ENCODE measurements at regions not wholly inside any gene's neighbourhood (a gene's known extent, or its start where the extent isn't known, plus 50 kb on each side); places are given as distances from the start of the nearest gene placed in this dataset.

GRCh38 chr15:95669146-95669922 lies 661.2 kb upstream of the NR2F2 start:
- Histone ChIP-seq H3K27ac (replicated peaks) (no peak overlapping the region), H3K27me3 (ENCODE audit: insufficient read depth, poor library complexity, severe bottlenecking) (no peaks in the 10 kb centered on the region), H3K4me3 (replicated peaks; ENCODE audit: insufficient read depth, low read length) (no peak overlapping the region)
- no peak for DNase-seq (ENCODE audit: low read depth in 1 of 2, low spot score in 1 of 2)
- no peak for TF ChIP-seq CTCF (IDR thresholded peaks at IDR 0.05; ENCODE audit: insufficient read depth, low read length)
- TF ChIP-seq POLR2AphosphoS5 (IDR thresholded peaks at IDR 0.05; ENCODE audit: low read depth) = no peak
- no peak for TF ChIP-seq SPI1 (IDR thresholded peaks at IDR 0.05; ENCODE audit: borderline replicate concordance, low read depth)
- TF ChIP-seq, protein P1, sequence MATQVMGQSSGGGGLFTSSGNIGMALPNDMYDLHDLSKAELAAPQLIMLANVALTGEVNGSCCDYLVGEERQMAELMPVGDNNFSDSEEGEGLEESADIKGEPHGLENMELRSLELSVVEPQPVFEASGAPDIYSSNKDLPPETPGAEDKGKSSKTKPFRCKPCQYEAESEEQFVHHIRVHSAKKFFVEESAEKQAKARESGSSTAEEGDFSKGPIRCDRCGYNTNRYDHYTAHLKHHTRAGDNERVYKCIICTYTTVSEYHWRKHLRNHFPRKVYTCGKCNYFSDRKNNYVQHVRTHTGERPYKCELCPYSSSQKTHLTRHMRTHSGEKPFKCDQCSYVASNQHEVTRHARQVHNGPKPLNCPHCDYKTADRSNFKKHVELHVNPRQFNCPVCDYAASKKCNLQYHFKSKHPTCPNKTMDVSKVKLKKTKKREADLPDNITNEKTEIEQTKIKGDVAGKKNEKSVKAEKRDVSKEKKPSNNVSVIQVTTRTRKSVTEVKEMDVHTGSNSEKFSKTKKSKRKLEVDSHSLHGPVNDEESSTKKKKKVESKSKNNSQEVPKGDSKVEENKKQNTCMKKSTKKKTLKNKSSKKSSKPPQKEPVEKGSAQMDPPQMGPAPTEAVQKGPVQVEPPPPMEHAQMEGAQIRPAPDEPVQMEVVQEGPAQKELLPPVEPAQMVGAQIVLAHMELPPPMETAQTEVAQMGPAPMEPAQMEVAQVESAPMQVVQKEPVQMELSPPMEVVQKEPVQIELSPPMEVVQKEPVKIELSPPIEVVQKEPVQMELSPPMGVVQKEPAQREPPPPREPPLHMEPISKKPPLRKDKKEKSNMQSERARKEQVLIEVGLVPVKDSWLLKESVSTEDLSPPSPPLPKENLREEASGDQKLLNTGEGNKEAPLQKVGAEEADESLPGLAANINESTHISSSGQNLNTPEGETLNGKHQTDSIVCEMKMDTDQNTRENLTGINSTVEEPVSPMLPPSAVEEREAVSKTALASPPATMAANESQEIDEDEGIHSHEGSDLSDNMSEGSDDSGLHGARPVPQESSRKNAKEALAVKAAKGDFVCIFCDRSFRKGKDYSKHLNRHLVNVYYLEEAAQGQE (IDR thresholded peaks at IDR 0.05; ENCODE audit: insufficient replicate concordance, low read depth) = no peak
- no peak for TF ChIP-seq GABPA (IDR thresholded peaks at IDR 0.05; ENCODE audit: low read depth)

DNA sequence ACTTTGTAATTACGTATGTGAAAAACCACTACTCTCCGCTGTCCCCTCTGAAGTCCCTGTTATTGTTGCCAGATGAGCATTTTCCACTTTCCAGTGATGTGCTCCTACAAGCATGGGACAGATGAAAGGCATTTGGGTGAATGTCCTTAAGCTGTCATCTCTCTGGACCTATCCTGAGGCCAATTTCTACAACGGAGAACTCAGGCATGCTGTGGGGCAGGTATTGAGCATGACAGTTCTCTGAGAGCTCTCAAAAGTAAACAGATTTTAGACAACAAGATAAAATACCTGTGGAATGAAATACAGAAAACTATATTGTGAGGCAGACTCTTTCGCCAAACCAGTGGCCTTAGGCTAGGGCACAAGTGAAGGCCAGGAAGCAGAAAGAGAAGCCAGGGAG lies 656.5 kb upstream of the NR2F2 start:
- no peak for TF ChIP-seq POLR2AphosphoS5 (IDR thresholded peaks at IDR 0.05; ENCODE audit: low read depth)
- TF ChIP-seq, protein P1 (IDR thresholded peaks at IDR 0.05; ENCODE audit: insufficient replicate concordance, low read depth) = no peak
- no peak for TF ChIP-seq SPI1 (IDR thresholded peaks at IDR 0.05; ENCODE audit: borderline replicate concordance, low read depth)
- no peak for TF ChIP-seq GABPA (IDR thresholded peaks at IDR 0.05; ENCODE audit: low read depth)
- no peak for TF ChIP-seq CTCF (IDR thresholded peaks at IDR 0.05; ENCODE audit: insufficient read depth, low read length)
- H3K27ac ChIP-seq (replicated peaks) = no peak overlapping the region
- no peak for DNase-seq (ENCODE audit: low read depth in 1 of 2, low spot score in 1 of 2)
- no peaks in the 10 kb centered on the region for H3K27me3 ChIP-seq (ENCODE audit: insufficient read depth, poor library complexity, severe bottlenecking)
- H3K4me3 ChIP-seq (replicated peaks; ENCODE audit: insufficient read depth, low read length) = no peak overlapping the region

DNA sequence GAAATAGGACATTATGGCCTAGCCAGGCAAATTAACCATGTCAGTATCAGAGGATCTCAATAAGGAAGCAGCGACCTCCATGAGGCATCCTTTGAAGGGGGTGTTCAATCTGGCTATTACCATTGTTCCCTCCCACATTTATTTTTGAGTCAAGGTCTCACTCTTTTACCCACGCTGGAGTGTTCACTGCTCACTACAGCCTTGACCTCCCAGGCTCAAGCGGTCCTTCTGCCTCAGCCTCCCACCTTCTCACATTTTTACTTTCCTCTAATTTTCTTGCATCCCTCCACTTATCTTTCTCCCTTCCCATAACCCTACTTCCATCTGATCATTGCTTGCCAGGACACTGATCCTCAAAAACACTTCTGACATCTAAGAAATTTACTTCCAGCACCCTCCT lies 654.0 kb upstream of the NR2F2 start:
- H3K27me3 ChIP-seq (ENCODE audit: insufficient read depth, poor library complexity, severe bottlenecking) = no peaks in the 10 kb centered on the region
- TF ChIP-seq, protein P1 (IDR thresholded peaks at IDR 0.05; ENCODE audit: insufficient replicate concordance, low read depth) = no peak
- TF ChIP-seq SPI1 (IDR thresholded peaks at IDR 0.05; ENCODE audit: borderline replicate concordance, low read depth) = no peak
- no peak for TF ChIP-seq GABPA (IDR thresholded peaks at IDR 0.05; ENCODE audit: low read depth)
- no peak for TF ChIP-seq POLR2AphosphoS5 (IDR thresholded peaks at IDR 0.05; ENCODE audit: low read depth)
- TF ChIP-seq CTCF (IDR thresholded peaks at IDR 0.05; ENCODE audit: insufficient read depth, low read length) = no peak
- no peak overlapping the region for H3K4me3 ChIP-seq (replicated peaks; ENCODE audit: insufficient read depth, low read length)
- DNase-seq (ENCODE audit: low read depth in 1 of 2, low spot score in 1 of 2) = no peak
- no peak overlapping the region for H3K27ac ChIP-seq (replicated peaks)
